Cardiac septum (tissue), 1 donor: ENCODE measurements at regions not wholly inside any gene's neighbourhood (a gene's known extent, or its start where the extent isn't known, plus 50 kb on each side); places are given as distances from the start of the nearest gene placed in this dataset.

Experiments used
- DNase-seq: peaks from one replicate; pipeline ENCODE4 v3.0.0-alpha.2; 2020; ENCODE audit warnings: low spot score
- intact Hi-C: fragments of 100-400 bp; cut with DNase I; formaldehyde crosslinking; loops from one replicate; pipeline ENCODE4 v1.14.0; 2022
- donor health status: DM: no; HTN: no; CAD: no.

DNA sequence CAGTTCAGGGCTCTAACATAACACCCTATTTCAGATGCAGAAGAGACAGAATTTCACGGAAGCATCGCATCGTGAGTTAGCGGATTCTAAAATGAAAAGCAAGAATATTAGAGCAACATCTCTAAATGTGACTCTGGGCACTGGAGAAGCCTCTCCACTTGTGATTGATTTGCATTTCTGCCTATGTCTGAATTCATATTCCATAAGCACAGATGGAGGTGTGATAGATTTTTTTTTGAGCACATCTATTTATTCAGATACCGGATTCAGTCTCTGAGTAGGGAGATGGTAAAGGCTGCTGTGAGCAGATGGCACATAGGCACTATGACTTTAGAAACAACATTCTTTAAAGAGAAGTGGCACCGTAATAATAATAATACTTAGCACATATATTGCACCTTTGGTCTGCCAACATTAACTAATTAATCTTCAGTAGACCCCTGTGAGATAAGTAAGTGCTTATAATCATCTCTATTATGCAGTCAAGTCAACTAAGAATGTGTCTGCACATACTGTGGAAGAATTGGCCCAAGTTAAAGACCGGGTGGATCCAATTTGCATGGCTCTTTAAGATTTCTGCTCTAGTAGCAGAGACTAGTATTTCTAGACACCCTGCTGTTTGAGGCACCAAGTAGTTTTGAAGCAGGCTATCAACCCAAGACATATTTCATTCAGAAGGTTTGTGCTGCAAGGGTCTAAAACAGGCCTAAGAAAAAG is 685.0 kb downstream of the CETN3 start:
- DNase-seq, result no peak
- intact Hi-C loops, result no loop called here

- DNase-seq, result no peak
- intact Hi-C loops, result no loop called here
Measured at GRCh38 chr5:89723907-89724306, 685.6 kb downstream of the CETN3 start.

DNA sequence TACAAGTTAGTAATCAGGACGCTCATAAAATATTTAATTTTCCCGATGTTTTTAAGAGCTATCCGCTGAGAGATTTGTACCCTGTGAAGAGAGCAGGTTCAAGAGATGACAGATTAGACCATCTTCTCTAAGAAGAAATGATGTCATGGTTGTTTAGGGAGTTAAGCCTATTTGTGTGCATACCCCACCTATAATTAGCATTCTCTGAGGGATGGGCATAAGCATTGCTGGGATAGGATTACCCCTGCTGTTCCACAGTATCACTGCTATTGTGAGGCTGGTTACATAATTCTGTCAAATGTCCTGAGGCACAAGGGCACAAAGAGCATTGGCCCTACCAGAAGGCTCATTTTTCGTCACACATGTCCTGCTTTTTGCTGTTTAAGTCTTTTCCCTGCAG is 687.0 kb downstream of the CETN3 start:
- intact Hi-C loops, result no loop called here
- no peak for DNase-seq

GRCh38 chr5:89721931-89722330 is 687.6 kb downstream of the CETN3 start:
- intact Hi-C loops, result no loop called here
- no peak for DNase-seq

DNA sequence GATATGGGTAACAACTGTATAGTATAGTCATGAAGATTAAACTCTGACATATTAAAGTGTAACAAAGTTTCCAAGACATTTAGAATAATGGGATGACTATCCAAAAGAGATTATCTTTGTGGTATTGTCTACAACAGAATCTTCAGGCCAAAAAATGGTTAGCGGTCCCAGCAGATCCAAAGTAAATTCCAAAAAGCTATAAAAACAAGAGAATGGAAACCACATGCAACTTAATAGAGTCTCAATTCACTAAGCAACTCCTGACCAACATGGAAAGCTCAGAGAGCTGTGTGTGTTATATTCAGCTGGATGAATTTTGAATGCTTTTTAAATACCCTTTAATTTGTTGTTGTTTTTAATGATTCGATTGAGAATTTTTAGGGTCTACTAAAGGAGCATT is 688.2 kb downstream of the CETN3 start:
- intact Hi-C loops, result no loop called here

DNA sequence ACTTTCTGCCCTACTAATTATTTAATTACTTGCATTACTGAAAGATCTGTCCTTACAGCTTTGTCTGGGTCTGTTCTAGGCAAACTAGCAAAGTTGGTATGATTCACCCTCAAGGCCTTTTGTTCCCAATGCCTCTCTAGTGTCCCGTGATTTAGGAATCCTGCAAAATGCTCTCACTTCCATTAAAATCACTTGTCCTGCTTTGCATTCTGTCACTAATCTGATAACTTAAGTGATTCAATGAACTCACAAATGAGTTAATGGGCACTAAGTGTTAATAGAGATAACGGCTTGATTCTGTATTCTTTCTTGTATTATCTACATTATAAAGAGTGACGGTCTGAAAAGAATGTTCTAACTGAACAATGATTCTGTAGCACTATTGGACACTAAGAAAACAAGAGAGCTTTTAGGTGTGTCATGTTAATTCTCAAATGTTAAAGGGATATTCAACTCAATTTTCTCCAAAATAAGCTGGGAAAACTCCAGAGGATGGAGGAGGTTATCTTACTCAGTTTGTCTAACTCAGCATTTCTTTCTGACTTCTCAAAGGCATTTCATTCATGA is 697.3 kb downstream of the CETN3 start:
- DNase-seq, result no peak
- intact Hi-C loops, result no loop called here

More for the DNA sequence above, 688.2 kb downstream of the CETN3 start:
- DNase-seq, result no peak

DNA sequence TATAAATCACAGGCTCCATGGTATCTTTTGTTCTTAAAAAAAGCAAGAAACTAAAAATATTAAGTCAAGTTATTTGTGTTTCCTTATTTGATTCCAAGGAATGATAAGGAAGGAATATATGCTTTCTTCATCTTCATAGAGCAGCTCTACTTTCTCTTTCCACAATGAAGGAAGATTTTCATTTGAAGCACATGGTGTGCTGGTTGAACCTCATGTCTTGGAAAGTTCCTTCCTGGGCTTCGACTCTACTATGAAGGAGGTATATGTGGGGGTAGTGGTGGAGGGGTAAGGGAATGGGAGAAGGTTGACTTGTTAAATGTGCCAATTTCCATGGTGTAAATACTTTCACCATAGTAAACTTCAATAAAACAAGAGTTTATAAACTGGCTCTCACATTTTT is 698.0 kb downstream of the CETN3 start:
- DNase-seq, result no peak
- intact Hi-C loops, result no loop called here

DNA sequence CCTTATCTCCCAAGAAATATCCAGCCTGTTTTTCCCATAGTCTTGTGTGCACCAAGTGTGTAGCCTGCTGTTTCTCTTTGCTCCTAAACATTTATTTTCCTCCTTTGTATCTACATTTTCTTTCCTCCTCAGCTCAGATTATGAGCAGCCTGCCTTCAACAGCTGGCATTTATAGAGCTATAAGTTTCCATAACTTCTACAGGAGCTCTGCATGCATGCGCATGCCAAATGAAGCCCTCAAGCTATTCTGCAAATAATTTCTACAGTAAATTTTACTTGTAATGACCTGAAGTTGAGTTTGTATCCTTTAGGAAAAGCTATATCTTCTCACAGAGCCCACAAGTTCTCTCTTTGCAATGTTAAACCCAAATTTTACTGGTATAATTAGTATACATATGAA is 699.5 kb downstream of the CETN3 start:
- intact Hi-C loops, result no loop called here
- DNase-seq, result no peak

GRCh38 chr5:89707891-89708290 is 701.7 kb downstream of the CETN3 start:
- DNase-seq, result no peak
- intact Hi-C loops, result no loop called here

DNA sequence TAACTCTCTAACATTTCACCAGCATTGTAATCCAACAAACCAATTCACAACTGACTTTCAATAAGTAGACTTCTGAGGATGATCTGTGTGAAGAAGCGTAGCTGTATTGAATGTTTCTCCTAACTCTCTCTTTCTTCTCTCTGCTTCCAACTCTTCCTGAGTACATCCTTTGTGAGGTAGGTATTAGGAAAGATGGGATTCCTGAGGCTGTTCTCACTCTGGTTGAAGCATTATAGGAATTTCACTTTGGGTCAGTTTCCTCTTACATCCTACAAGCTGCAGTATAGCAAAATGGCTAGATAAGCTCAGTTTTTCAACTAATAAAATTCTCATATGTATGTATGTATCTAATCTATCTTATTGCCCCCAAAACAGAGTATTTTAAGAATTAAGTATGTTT is 702.8 kb downstream of the CETN3 start:
- no peak for DNase-seq
- intact Hi-C loops, result no loop called here

- DNase-seq, result no peak
- intact Hi-C loops, result no loop called here
Measured at GRCh38 chr5:89703817-89704216, 705.7 kb downstream of the CETN3 start.

DNA sequence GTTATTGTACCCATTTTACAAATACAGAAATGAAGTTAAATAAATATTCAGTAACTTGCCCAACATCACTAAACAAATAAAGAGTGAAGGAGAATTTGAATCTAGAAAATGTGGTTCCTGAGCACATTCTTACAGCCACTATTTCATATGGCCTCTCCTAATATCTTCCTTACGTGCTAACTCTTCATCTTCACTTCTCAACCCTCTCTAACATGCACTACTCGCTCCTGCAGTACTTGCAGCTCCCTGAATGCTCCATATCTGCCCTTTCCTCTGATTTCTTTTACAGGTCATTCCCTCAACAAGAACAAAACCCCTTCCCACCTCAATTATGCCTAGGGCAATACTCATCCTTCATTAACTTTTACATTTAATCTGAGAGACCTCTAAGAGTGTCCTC is 711.5 kb downstream of the CETN3 start:
- no peak for DNase-seq
- intact Hi-C loops, result no loop called here

- intact Hi-C loops, result no loop called here
Measured at GRCh38 chr5:89697581-89697980, 712.0 kb downstream of the CETN3 start.

DNA sequence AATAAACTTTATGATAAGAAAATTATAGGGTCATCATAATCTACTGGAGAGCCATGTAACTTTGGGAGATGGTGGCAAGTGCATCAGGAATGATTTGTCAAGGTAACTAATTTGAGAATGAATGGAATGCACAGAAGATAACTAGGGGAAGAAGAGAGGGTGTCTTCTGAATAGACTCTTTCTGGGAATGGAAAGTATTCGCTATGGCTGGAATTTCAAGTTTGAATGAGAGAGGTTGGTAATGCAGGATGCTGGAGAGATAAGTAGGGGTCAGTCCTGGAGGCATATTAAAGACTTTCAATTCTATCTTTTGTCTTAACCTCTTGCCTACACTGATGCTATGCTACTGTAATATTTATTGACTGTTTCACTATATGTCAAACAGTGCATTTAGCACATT is 714.2 kb downstream of the CETN3 start:
- intact Hi-C loops, result no loop called here
- no peak for DNase-seq

More at GRCh38 chr5:89697581-89697980, 712.0 kb downstream of the CETN3 start:
- no peak for DNase-seq

DNA sequence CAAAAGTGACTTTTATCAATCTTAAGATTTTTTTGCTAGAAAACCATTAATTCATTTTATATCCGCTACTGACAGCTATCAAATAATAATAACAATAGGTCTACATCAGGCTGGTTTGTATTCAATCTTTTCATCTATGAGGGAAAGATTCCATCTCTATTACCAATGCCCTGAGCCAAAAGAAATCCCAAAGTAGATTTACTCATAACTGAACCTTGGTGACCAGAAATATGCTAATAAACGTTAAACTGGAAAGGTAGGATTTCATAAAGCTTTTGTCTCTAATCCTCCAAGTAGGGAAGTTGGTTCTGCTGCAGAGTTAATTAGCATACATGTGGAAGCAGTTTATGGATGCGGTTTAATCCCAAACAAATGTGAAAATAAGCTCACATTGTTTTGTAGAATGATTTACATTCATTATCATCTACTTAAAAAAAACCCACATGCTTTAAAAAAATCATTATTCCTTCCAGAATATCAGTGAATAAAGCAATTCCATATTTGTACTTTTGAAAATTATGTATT is 715.5 kb downstream of the CETN3 start:
- DNase-seq, result no peak
- intact Hi-C loops, result no loop called here

DNA sequence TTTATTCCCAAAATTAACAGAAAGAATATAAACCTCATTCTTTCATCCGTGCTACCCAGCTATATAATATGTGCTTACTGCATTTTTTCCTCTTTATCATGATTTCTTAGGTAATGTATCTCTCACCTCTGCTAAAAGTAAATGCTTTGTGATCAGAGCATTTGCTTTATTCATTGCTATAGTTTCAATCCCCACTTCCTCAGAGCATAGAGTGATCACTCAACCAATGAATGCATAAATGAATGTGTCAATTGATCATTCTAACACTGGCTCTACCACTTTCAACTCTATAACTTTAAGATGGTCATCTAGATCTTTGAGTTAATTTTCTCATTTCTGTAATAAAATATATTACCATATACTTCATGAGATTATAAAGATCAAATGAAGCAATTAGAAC is 719.2 kb downstream of the CETN3 start:
- intact Hi-C loops, result no loop called here
- no peak for DNase-seq

DNA sequence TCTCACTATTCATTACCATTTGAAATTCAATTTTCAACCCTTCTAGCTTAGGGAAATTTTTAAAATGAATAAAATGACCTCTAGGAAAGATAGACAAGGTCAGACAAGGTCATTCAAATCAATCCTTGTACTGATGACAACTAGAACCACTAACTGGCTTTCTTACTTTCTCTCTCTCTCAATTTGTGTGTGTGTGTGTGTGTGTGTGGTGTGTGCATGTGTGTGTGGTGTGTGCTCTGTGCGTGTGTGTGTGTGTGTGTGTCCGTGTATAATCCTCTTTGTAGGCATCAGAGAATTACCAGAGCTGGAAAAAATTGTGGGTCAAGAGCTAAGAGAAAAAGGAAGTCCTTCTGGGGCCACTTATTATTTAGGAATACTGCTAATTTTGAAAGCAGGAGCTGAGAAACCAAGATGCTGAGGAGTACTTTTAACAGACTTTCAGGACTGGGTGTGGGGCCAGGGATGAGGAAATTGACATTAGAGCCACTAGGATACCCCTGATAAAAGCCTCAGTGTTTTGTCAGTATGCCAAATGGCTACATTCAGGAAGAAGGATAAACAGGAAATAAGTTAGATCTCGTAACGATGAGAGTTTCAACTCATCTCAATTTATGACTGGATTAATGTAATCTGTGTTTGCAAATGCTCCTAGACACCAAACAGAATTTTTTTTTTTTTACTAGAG is 723.3 kb downstream of the CETN3 start:
- DNase-seq, result no peak
- intact Hi-C loops, result no loop called here

DNA sequence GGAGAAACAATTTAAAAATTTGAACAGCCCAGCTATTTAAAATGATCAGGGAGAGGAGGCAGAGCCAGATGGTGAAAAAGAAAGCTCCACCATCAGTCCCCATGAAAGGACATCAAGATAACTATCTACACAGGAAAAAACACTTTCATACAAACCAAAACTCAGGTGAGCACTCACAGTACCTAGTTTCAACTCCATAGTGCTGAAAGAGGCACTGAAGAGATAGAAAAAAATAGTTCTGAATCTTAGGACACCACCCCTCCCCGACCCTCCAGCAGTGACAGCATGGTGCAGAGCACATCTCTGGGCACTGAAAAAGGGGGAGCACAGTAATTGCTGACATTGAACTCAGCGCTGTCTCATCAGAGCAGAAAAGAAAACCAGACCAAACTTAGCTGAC is 732.9 kb downstream of the CETN3 start:
- DNase-seq, result no peak
- intact Hi-C loops, result no loop called here

- intact Hi-C loops, result no loop called here
- DNase-seq, result no peak
Measured at GRCh38 chr5:89673019-89673418, 736.5 kb downstream of the CETN3 start.

DNA sequence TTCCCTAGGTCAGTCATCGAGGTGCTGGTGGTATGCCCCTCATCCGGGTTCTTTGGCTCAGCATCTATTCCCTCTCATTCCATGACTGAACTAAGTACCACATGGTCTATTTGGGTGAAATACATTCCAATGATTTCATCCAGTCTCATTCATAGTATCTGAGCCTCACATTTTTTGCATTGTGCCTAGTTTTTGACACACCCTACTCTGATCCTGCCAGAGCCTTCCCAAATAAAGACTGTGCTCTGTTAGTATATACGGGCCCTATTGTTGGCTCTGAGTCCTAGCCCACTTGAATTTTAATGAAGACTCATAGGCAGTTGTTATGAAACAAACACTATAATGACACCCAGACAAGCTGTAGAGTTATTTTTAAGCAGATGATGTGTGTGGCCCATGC is 740.7 kb downstream of the CETN3 start:
- intact Hi-C loops, result no loop called here
- no peak for DNase-seq

GRCh38 chr5:89662499-89662898 is 747.1 kb downstream of the CETN3 start:
- intact Hi-C loops, result no loop called here

More at GRCh38 chr5:89662499-89662898, 747.1 kb downstream of the CETN3 start:
- DNase-seq, result no peak
